IPS DF 19.7 (cell line): ENCODE measurements at regions not wholly inside any gene's neighbourhood (a gene's known extent, or its start where the extent isn't known, plus 50 kb on each side); places are given as distances from the start of the nearest gene placed in this dataset.
"Not testable (repeated sequence)": the region's sequence is repeated elsewhere in the genome, so short reads cannot be mapped to it uniquely, and the experiment has no call there.

Experiments
- DNase-seq: peaks from one replicate; pipeline ENCODE4 v3.0.0-alpha.2; 2013; ENCODE audit warnings: low read depth, low spot score

GRCh38 chr2:180607514-180608049 is 372.8 kb upstream of the UBE2E3 start:
- DNase-seq: no peak

DNA sequence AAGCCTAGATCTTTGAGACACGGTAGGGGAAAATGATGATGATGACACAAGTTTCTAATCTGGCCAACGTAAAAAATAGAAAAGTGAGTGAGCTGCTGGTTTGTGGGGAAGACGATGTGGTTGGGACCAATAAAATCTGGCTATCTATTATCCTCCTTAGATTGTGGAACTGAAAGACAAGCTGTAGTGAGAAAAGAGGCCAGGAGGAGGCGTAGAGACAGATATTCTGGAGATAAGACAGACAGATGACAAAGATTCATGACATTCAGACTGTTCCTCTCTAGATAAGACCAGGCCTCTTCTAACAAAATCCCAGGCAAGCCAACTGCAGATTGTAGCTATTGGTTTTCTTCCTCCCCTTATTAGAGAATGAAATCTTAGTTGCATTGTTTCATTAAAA is 376.3 kb upstream of the UBE2E3 start:
- peak; percentile 17 for DNase-seq

DNA sequence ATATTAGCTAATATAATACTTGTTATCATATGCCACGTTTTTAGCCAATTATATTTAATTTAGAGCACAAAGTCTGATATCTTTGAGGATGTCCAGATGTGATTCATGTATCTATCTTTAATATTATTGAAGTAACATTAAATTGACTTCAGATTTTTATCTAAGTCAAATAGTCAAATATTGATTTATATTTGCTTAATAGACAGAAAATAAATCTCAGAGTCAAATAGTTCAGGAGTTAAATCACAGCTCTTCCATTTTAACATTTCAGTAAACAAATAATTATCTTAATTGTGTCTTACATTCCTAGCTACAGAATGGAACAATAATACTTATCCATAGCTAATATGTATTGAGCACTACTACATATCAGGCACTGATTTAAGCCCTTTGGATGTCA is 379.4 kb upstream of the UBE2E3 start:
- DNase-seq: no peak

DNA sequence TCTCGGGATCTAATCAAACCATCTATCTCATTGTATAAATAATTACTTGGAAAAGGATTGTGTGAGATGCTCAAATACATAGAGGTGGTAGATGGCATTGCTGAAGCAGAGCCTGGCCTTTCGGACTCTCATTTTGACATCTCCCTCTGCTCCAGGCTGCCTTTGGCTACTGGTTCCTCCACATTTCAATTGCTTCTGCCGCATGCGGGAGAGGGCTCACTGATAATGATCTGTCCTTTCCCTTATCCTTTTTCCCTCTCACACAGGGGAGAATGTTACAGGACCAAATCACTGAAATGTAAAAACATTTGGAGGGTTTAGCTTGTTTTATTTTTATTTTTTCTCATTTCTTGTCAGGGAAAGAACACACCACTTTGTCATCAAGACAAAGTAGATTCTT is 380.6 kb upstream of the UBE2E3 start:
- DNase-seq: no peak

- DNase-seq: no peak
Observed at GRCh38 chr2:180597179-180597578, 383.2 kb upstream of the UBE2E3 start.

DNA sequence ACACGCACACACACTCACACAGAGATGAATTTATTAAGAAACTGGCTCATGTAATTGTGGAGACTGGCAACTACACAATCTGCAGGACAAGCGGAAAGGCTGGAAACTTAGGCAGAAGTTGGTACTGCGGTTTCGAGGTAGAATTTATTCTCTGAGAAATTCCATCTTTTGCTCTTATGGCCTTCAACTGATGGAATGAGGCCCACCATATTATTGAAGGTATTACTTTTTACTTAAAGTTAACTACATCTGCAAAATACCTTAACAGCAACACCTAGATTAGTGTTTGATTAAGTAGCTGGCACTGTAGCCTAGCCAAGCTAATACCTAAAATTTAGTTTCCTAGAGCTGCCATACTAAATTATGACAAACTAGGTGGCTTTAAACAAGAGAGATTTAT is 384.0 kb upstream of the UBE2E3 start:
- DNase-seq: no peak

- no peak for DNase-seq
Observed at GRCh38 chr2:180591947-180592346, 388.5 kb upstream of the UBE2E3 start.

DNA sequence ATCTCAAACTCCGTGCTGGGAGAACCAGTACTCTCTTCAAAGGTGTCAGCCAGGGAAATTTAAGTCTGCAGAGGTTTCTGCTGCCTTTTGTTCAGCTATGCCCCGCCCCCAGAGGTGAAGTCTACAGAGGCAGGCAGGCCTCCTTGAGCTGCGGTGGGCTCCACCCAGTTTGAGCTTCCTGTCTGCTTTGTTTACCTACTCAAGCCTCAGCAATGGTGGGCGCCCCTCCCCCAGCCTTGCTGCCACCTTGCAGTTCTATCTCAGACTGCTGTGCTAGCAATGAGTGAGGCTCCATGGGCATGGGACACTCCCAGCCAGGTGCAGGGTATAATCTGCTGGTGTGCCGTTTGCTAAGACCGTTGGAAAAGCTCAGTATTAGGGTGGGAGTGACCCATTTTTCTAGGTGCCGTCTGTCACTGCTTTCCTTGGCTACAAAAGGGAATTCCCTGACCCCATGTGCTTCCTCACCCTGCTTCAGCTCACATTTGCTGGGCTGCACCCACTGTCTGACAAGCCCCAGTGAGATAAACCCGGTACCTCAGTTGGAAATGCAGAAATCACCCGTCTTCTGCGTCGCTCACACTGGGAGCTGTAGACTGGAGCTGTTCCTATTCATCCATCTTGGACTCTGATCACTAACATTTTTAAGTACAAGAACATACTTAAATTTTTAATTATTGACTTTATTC is 389.2 kb upstream of the UBE2E3 start:
- DNase-seq: not testable (repeated sequence)

- DNase-seq: no peak
Observed at GRCh38 chr2:180583441-180584140, 396.8 kb upstream of the UBE2E3 start.

- DNase-seq: no peak
Observed at GRCh38 chr2:180579388-180579787, 401.0 kb upstream of the UBE2E3 start.

GRCh38 chr2:180578441-180578840 is 402.0 kb upstream of the UBE2E3 start:
- no peak for DNase-seq

- no peak for DNase-seq
Observed at GRCh38 chr2:180577567-180577966, 402.8 kb upstream of the UBE2E3 start.

DNA sequence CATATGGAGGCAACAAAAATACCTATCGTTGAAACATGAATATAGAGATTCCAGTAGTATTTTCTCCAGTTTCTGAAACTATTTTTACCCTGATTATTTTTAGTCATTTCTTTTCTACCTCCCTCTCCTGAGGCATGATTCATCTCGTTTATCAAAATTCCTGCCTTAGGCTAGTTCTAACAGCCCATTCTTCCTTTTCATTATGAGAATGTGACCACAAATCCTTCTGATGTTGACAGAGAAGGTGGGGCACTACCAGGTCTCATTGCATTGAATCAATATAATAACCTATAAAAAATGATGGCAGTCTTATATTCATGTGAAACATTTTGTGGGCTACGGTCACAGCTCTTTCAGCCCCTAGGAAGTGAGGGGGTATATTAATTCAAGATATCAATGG is 406.5 kb upstream of the UBE2E3 start:
- no peak for DNase-seq

- no peak for DNase-seq
Observed at GRCh38 chr2:180572346-180572745, 408.1 kb upstream of the UBE2E3 start.

DNA sequence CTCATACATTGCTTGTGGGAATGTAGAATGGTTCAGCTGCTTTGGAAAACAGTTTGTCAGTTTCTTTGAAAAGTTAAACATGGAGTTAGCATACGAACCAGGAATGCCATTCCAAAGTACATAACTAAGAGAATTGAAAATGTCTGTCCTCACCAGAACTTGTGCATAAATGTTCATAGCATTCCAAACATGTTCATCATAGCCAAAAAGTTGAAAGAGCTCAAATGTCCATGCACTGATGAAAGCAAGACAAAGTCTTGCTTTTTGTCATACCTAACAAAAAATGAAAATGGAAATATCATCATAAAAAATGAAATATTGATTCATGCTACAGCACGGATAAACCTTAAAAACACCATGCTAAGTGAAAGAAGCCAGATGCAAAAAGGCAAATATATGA is 408.8 kb upstream of the UBE2E3 start:
- DNase-seq: no peak

- no peak for DNase-seq
Observed at GRCh38 chr2:180570864-180571263, 409.5 kb upstream of the UBE2E3 start.

DNA sequence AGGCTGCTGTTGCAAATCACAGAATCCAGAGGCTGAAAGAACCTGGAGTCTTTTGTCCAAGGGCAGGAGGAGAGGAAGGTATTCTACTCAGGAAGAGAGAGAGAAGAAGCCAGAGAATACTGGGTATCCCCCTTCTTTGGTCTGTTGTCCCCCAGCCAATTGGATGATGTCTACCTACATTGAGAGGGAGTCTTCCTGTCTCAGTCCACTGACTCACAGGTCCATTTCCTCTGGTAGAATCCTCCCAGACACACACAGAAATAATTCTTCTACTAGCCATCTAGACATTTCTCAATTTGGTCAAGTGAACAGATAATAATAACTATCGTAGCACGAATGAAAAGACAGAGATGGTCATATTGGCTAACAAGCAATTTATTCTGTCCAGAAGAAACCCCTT is 416.4 kb upstream of the UBE2E3 start:
- DNase-seq: no peak

GRCh38 chr2:180562378-180562777 is 418.0 kb upstream of the UBE2E3 start:
- no peak for DNase-seq

DNA sequence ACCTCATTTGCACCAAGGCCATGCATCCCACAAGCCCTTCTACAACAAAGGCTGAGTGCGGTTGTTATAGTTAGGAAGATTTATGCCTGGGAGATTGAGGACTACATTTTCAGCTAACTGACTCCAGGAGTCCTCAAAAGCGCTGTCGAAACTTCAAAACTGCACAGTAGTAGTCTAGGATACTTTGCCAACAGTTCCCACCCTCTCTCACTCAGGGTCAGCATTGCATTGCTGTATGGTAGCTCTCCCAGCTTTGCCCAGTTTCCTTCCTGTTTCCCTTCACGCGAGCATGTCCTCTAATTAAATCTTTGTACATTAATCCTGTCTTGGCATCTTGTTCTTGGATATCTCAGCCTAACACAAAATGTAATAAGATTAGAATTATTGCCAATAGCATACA is 420.6 kb upstream of the UBE2E3 start:
- no peak for DNase-seq

DNA sequence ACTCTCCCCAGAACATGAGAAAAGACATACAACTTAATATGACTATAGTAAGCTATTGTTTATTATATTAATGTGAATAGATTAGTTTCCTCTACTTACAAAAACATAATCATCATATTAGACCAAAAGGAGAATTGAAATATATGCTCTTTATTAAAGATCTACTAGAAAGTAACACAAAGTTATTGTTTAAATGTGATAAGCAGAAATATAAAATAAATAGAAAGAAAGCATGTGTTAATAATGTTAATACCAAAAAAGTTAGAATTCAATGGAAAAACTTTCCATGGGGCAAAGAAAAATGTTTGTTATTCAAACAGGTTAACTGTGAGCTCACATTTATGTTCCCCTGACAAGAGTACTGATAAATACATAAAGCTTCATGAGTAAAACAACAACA is 421.4 kb upstream of the UBE2E3 start:
- DNase-seq: no peak

- DNase-seq: no peak
Observed at GRCh38 chr2:180555391-180555965, 424.9 kb upstream of the UBE2E3 start.

GRCh38 chr2:180554330-180554729 is 426.1 kb upstream of the UBE2E3 start:
- no peak for DNase-seq
